Prostate gland (tissue), 2 donors: ENCODE measurements at regions not wholly inside any gene's neighbourhood (a gene's known extent, or its start where the extent isn't known, plus 50 kb on each side); places are given as distances from the start of the nearest gene placed in this dataset.

Source experiments
- DNase-seq: peaks from one replicate; pipeline ENCODE4 v3.0.0-alpha.2; 2019; ENCODE audit warnings: low spot score
- H3K27ac ChIP-seq, 2 donors: fragments of 200-600 bp; sonication (generic); 2 replicates each; pipeline ENCODE4 v1.5.1; 2017 to 2019
- H3K27me3 ChIP-seq: fragments of 200-600 bp; sonication (generic); replicated peaks from 2 replicates; pipeline ENCODE4 v1.5.1; 2019; ENCODE audit not compliant: insufficient read depth
- H3K36me3 ChIP-seq, 2 donors: fragments of 200-600 bp; sonication (generic); 1 replicate in 1 of 2; 2 replicates in 1 of 2; pipeline versions ENCODE4 v1.5.1 to v1.8.1; 2017 to 2019
- H3K4me1 ChIP-seq: fragments of 200-600 bp; sonication (generic); replicated peaks from 2 replicates; pipeline ENCODE4 v1.5.1; 2019
- H3K4me3 ChIP-seq, 2 donors: fragments of 200-600 bp; sonication (generic); 2 replicates each; pipeline ENCODE4 v1.5.1; 2017 to 2019
- H3K9me3 ChIP-seq: fragments of 200-600 bp; sonication (generic); 2 replicates; pipeline ENCODE4 v1.5.1; 2017
- POLR2A ChIP-seq: fragments of 450-650 bp; IDR thresholded peaks from one replicate; pipeline ENCODE4 v1.6.1; 2016; ENCODE audit warnings: antibody characterized with exemption, mild to moderate bottlenecking
- POLR2AphosphoS5 ChIP-seq: sonication (generic); formaldehyde crosslinking; IDR thresholded peaks from one replicate; pipeline ENCODE4 v1.6.1; 2017; ENCODE audit warnings: antibody characterized with exemption
- WGBS: methylation state at CpG from one replicate; pipeline ENCODE4 v1.1.5; 2018; 5-methylcytosine and 5-hydroxymethylcytosine counted together
- intact Hi-C: fragments of 100-400 bp; cut with DNase I; formaldehyde crosslinking; loops from one replicate; pipeline ENCODE4 v1.14.2; 2022
- TF ChIP-seq, protein P1 (sequence below), 4 experiments: fragments of 200-600 bp in 2 of 4; fragments of 450-650 bp in 2 of 4; sonication (generic) in 2 of 4; IDR thresholded peaks; 1 replicate in 3 of 4; 2 replicates in 1 of 4; pipeline ENCODE4 v1.5.1; 2016 to 2019; ENCODE audit warnings: antibody characterized with exemption in 4 of 4, mild to moderate bottlenecking in 2 of 4, moderate library complexity in 2 of 4

DNA sequence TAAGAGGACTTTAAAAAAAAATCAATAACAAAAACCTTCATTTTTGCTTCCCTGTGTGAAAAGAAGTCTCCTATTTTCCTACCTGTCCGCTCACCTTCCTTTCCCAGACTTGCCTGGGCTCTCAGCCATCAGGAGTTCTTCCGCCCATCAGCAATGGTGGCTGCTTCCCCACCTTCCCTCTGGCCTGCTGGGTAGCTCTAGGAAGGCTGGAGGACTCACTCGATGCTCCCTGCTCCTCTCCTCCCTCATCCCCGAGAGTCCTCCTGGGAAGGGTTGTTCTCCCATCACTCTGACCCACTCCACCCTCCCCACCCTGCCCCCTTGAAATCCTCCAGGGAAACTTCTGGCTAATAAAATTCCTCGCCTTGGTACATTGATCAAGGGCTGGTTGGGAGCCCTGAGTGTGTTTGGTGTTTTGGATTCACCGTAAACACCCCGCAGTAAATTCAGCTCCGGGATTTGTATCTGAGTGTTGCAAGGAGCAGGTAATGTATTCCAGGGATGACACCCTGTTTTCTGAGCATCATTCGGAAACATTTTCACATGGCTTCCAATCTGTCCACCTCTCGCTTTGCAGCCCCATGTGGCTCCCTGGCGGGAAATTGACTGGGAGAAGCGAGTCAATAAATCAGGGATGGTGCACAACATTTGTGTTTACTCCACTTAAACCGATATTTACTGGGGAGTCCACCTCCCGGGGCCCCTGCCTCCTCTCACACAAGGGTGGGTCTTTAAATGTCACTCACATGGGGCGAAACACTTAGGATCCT lies 126.4 kb upstream of the SDK1 start:
- Histone ChIP-seq H3K27me3 (no peaks in the 10 kb centered on the region), H3K36me3 (no peaks in the 10 kb centered on the region), H3K4me1 (no peaks in the 10 kb centered on the region), H3K27ac (no peak overlapping the region), H3K9me3 (no peaks in the 10 kb centered on the region), H3K4me3 (no peak overlapping the region)
- no peak for DNase-seq
- TF ChIP-seq, protein P1, sequence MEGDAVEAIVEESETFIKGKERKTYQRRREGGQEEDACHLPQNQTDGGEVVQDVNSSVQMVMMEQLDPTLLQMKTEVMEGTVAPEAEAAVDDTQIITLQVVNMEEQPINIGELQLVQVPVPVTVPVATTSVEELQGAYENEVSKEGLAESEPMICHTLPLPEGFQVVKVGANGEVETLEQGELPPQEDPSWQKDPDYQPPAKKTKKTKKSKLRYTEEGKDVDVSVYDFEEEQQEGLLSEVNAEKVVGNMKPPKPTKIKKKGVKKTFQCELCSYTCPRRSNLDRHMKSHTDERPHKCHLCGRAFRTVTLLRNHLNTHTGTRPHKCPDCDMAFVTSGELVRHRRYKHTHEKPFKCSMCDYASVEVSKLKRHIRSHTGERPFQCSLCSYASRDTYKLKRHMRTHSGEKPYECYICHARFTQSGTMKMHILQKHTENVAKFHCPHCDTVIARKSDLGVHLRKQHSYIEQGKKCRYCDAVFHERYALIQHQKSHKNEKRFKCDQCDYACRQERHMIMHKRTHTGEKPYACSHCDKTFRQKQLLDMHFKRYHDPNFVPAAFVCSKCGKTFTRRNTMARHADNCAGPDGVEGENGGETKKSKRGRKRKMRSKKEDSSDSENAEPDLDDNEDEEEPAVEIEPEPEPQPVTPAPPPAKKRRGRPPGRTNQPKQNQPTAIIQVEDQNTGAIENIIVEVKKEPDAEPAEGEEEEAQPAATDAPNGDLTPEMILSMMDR (IDR thresholded peaks at IDR 0.05): no peak
- TF ChIP-seq POLR2A (no peak), POLR2AphosphoS5 (no peak)
- WGBS: 84% methylated on average over 15 of the region's 15 CpGs
- intact Hi-C loops: no loop called here

DNA sequence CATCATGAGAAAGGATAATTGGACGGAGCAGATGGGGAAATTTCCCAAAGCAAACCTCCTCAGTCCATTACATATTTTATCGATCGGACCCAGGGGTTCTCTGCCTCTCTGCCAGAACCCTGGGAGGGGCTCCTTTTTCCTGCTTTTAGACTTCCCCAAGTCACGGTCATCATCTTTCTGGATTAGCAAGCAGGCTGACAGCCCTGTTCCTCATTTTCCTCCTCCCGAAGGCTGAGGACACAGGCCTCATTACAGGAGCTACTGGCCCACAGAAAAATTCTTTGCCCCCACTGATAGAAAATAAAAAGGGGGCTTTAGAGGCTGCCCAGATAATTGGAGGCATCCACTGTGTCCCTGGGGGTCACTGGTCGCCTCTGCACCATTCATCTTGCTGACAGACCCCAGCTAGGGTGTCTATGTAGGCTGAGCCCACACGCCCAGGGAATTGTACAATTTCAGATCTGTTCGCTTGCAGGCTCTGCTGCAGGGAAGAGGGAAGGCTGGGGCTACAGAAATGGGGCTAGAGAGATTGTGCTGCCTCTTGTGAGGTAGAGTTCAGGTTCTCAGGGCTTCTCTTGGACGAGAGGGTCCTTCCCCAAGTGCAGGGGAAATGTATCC lies 125.7 kb upstream of the SDK1 start:
- 94% methylated on average over 9 of the region's 9 CpGs for WGBS
- no peaks in the 10 kb centered on the region for H3K9me3 ChIP-seq
- H3K36me3 ChIP-seq: no peaks in the 10 kb centered on the region
- TF ChIP-seq POLR2AphosphoS5 (no peak), POLR2A (no peak)
- TF ChIP-seq, protein P1 (IDR thresholded peaks at IDR 0.05): no peak
- no peaks in the 10 kb centered on the region for H3K27me3 ChIP-seq
- H3K27ac ChIP-seq: no peak overlapping the region
- no peak overlapping the region for H3K4me3 ChIP-seq
- intact Hi-C loops: no loop called here
- H3K4me1 ChIP-seq: no peaks in the 10 kb centered on the region
- DNase-seq: no peak

DNA sequence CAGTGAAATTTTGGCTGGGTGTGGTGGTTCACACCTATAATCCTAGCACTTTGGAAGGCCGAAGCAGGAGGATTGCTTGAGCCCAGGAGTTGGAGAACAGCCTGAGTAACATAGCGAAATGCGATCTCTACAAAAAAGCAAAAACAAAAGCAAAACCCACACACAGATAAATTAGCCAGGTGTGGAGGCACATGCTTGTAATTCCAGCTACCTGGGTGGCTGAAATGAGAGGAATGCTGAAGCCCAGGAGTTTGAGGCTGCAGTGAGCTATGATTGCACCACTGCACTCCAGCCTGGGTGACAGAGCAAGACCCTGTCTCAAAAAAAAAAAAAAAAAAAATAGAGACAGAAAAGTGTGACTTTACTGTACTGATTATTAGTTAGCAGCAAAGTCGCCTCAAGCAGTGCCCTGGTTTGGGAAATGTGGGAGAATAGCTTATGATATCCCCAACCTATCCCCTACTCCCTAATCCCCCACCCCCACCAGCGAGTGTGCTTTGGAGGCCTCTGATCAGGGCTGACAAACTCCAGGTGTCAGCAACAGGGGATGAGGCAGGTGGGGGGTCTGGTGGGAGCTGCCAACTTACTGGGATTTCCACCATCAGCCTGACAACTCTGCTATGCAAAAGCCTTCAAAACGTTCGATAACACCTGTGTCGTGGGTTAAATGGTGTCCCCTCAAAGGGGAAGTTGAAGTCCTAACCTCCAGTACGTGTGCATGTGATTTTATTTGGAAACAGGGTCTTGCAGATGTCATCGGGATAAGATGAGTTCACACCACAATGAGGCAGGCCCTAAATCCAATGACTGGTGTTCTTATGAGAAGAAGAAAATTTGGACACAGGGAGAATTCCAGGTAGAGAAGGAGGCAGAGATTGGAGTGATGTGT lies 124.7 kb upstream of the SDK1 start:
- TF ChIP-seq POLR2A (no peak), POLR2AphosphoS5 (no peak)
- TF ChIP-seq, protein P1 (IDR thresholded peaks at IDR 0.05): no peak
- no peaks in the 10 kb centered on the region for H3K9me3 ChIP-seq
- no peaks in the 10 kb centered on the region for H3K27me3 ChIP-seq
- no peaks in the 10 kb centered on the region for H3K36me3 ChIP-seq
- no peak overlapping the region for H3K27ac ChIP-seq
- no peaks in the 10 kb centered on the region for H3K4me1 ChIP-seq
- DNase-seq: no peak
- no peak overlapping the region for H3K4me3 ChIP-seq
- 76% methylated on average over 10 of the region's 10 CpGs for WGBS
- intact Hi-C loops: no loop called here

DNA sequence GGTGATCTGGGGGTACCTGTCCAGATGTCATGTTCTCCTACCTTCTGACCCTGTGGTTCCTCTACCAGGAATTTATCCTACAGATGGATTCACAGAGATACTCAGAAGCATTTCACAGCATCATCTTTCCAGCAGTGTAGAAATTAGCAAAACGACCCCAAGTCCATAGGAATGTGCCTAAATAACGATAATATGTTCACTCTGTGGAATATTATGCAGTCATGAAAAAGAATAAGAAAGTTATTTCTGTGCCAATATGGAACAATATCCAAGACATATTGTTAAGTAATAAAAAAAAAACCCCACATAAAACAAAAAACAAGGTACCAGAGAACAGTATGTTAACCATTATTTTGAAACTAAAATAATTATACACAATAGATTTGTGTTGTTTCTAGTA lies 123.8 kb upstream of the SDK1 start:
- no peak overlapping the region for H3K4me3 ChIP-seq
- TF ChIP-seq POLR2A: no peak
- TF ChIP-seq, protein P1 (IDR thresholded peaks at IDR 0.05): no peak
- TF ChIP-seq POLR2AphosphoS5: no peak
- intact Hi-C loops: no loop called here
- H3K27me3 ChIP-seq: no peaks in the 10 kb centered on the region
- no peak for DNase-seq
- 86% methylated on average over 2 of the region's 2 CpGs for WGBS
- H3K4me1 ChIP-seq: no peaks in the 10 kb centered on the region
- H3K9me3 ChIP-seq: no peaks in the 10 kb centered on the region
- no peaks in the 10 kb centered on the region for H3K36me3 ChIP-seq
- no peak overlapping the region for H3K27ac ChIP-seq
